ENCODE measurements at regions not wholly inside any gene's neighbourhood (a gene's known extent, or its start where the extent isn't known, plus 50 kb on each side); places are given as distances from the start of the nearest gene placed in this dataset.

DNA sequence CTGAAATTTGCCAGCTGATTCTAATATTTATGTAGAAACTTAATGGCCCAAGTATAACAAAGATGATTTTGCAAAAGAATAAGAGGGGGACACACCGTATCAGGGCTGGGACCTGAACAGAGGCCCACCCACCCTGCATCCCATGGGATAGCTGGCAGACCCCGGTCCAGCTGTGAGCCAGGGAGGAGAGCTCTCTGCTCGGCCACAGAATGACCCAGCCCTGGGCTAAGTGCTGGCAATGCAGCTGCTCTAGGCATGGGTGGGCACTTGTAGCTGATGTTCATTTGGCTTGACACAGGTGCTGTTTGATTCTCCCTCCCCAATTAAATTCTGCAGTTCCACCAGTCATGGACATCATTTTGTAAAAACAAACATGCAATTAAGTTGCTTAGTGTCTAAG is 522.8 kb upstream of the RAB6C start:
- in situ Hi-C loops (cut with HindIII; ENCODE audit: low pct_ligation_motif_present, low sequenced_read_pairs): no loop called here
- no peaks in the 10 kb centered on the region for H3K36me3 ChIP-seq (replicated peaks)

GRCh38 chr2:129457277-129457818 is 522.1 kb upstream of the RAB6C start:
- DNase-seq: no peak
- in situ Hi-C loops (cut with HindIII; ENCODE audit: low pct_ligation_motif_present, low sequenced_read_pairs): no loop called here
- TF ChIP-seq, protein P1, sequence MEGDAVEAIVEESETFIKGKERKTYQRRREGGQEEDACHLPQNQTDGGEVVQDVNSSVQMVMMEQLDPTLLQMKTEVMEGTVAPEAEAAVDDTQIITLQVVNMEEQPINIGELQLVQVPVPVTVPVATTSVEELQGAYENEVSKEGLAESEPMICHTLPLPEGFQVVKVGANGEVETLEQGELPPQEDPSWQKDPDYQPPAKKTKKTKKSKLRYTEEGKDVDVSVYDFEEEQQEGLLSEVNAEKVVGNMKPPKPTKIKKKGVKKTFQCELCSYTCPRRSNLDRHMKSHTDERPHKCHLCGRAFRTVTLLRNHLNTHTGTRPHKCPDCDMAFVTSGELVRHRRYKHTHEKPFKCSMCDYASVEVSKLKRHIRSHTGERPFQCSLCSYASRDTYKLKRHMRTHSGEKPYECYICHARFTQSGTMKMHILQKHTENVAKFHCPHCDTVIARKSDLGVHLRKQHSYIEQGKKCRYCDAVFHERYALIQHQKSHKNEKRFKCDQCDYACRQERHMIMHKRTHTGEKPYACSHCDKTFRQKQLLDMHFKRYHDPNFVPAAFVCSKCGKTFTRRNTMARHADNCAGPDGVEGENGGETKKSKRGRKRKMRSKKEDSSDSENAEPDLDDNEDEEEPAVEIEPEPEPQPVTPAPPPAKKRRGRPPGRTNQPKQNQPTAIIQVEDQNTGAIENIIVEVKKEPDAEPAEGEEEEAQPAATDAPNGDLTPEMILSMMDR (IDR thresholded peaks at IDR 0.05; ENCODE audit: low read depth, low read length, missing control alignments): no peak

More for the DNA sequence above, 522.8 kb upstream of the RAB6C start:
- TF ChIP-seq, protein P1 (IDR thresholded peaks at IDR 0.05; ENCODE audit: low read depth, low read length, missing control alignments): no peak
- no peaks in the 10 kb centered on the region for H3K27me3 ChIP-seq (replicated peaks)
- no peak overlapping the region for H3K4me3 ChIP-seq (ENCODE audit: low read depth, low read length)
- no peak for DNase-seq
- H3K27ac ChIP-seq: no peak overlapping the region

DNA sequence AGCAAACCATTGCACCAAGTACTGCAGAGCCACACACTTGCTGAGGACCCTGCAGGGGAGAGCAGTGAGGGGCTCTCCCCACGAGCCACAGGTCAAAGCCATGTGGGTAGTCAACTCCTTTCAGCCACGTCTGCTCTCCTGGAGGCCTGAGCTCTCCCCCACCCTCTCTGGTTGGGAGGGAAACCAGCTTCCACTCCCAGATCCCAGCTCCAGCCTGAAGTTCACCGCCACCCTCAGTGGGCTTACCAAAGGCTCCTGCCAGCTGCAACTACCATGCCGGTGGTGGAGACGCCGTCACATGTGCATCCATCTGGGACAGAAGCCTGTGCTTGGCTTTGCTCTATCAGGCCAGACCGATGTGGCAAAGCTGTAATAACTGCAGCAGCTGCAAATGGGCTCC is 521.5 kb upstream of the RAB6C start:
- H3K27ac ChIP-seq: no peak overlapping the region
- in situ Hi-C loops (cut with HindIII; ENCODE audit: low pct_ligation_motif_present, low sequenced_read_pairs): no loop called here
- no peak for DNase-seq
- H3K27me3 ChIP-seq (replicated peaks): no peaks in the 10 kb centered on the region
- no peak overlapping the region for H3K4me3 ChIP-seq (ENCODE audit: low read depth, low read length)
- H3K36me3 ChIP-seq (replicated peaks): no peaks in the 10 kb centered on the region
- TF ChIP-seq, protein P1 (IDR thresholded peaks at IDR 0.05; ENCODE audit: low read depth, low read length, missing control alignments): no peak

More at GRCh38 chr2:129457277-129457818, 522.1 kb upstream of the RAB6C start:
- Histone ChIP-seq H3K4me3 (ENCODE audit: low read depth, low read length) (no peak overlapping the region), H3K36me3 (replicated peaks) (no peaks in the 10 kb centered on the region), H3K27me3 (replicated peaks) (no peaks in the 10 kb centered on the region), H3K27ac (no peak overlapping the region)

GRCh38 chr2:129458436-129458835 is 521.0 kb upstream of the RAB6C start:
- in situ Hi-C loops (cut with HindIII; ENCODE audit: low pct_ligation_motif_present, low sequenced_read_pairs): no loop called here
- no peaks in the 10 kb centered on the region for H3K27me3 ChIP-seq (replicated peaks)
- DNase-seq: no peak

DNA sequence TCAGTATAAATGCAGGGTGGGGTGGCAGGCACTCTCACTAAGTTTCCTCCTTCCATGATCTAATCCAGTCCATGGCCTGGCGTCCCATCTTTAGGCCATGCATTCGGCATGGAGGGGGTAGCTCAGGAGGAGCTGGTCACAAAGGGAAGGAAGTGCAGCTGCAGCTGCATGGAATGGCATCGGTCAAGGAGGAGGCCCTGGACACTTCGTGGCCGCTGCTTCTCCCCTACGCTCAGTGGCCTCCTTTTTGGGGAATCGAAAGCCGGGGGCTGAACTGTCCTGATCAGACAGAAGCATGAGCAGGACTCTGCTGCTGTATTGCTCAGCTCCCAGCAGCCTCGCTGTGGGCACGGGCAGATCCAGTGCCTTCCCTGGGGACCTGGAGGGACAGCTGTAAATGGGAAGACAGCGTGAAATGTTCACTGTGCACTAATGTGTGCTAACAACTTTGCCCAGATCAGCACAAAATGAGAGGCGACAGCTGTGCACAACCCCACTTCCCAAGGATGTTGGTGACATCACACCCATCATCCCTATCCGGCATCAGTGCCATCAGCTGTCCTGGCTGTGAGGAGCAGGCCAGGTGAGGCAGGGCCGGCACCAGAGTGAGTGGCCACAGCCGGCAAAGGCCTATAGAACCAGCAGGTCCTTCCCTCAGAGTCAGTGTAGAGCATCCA is 520.1 kb upstream of the RAB6C start:
- Histone ChIP-seq H3K27me3 (replicated peaks) (no peaks in the 10 kb centered on the region), H3K36me3 (replicated peaks) (no peaks in the 10 kb centered on the region), H3K4me3 (ENCODE audit: low read depth, low read length) (no peak overlapping the region), H3K27ac (no peak overlapping the region)
- TF ChIP-seq, protein P1 (IDR thresholded peaks at IDR 0.05; ENCODE audit: low read depth, low read length, missing control alignments): no peak
- no peak for DNase-seq
- in situ Hi-C loops (cut with HindIII; ENCODE audit: low pct_ligation_motif_present, low sequenced_read_pairs): no loop called here

More at GRCh38 chr2:129458436-129458835, 521.0 kb upstream of the RAB6C start:
- Histone ChIP-seq H3K36me3 (replicated peaks) (no peaks in the 10 kb centered on the region), H3K4me3 (ENCODE audit: low read depth, low read length) (no peak overlapping the region), H3K27ac (no peak overlapping the region)
- TF ChIP-seq, protein P1 (IDR thresholded peaks at IDR 0.05; ENCODE audit: low read depth, low read length, missing control alignments): no peak

All from brain microvascular endothelial cell (primary cell).